OCI-LY3 (cell line): ENCODE measurements at regions not wholly inside any gene's neighbourhood (a gene's known extent, or its start where the extent isn't known, plus 50 kb on each side); places are given as distances from the start of the nearest gene placed in this dataset.

ENCODE experiments used
- CTCF ChIP-seq: fragments of 200-600, 300-600 bp; sonication (generic); IDR thresholded peaks from 2 replicates; pipeline ENCODE4 v1.5.1; 2014; ENCODE audit warnings: antibody characterized with exemption, low read length, low read depth
- EZH2phosphoT487 ChIP-seq: fragments of 200-600 bp; shearing (Covaris generic); IDR thresholded peaks from 2 replicates; pipeline ENCODE4 v1.6.1; 2018; ENCODE audit warnings: antibody characterized with exemption, mixed run types, low read depth

DNA sequence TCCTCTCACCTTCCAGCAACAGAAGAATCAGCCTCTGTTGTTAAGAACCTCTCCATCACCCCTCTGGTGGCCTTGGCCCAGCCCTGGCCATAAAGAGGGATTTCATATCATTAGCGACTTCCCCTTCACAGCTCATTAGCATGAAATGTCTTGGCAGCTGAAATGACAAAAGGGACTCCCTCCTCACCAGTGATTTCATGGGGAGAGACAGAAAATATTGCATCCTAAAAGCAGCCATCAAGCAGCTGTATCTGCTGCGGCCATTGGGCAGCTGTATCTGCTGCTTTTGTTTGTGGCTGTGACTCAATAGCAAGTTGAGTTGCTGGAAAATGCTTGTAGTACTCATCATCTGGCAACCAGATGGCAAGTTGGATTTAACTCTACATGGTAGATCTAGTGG is 105.9 kb upstream of the RMDN2 start:
- no peak for TF ChIP-seq CTCF
- TF ChIP-seq EZH2phosphoT487, result no peak
